ENCODE measurements at regions not wholly inside any gene's neighbourhood (a gene's known extent, or its start where the extent isn't known, plus 50 kb on each side); places are given as distances from the start of the nearest gene placed in this dataset.
"Not testable (repeated sequence)": the region's sequence is repeated elsewhere in the genome, so short reads cannot be mapped to it uniquely, and the experiment has no call there.

- FAIRE-seq: no peak
These were observed 2705.8 kb downstream of the PCDH7 start for GRCh38 chr4:33425936-33426335.

DNA sequence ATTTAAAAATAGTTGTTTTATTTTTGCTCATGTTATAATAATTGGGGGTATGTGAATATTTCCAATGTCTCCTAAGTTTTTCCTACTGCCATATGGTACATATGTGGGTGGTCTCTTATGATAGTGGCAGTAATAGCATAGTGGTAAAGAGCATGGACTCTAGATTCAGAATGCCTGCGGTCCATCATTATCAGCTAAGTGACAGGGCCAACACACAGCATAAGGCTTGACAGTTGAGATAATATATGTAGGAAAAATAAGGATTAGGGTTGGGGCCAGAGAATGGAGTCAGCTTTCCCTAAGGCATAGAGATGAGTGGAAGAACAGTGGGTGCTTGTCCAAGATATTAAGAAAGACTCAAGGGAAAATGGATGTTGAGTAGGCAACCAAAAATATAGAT is 2707.5 kb downstream of the PCDH7 start:
- no peak for FAIRE-seq

- FAIRE-seq: no peak
These were observed 2709.8 kb downstream of the PCDH7 start for GRCh38 chr4:33429971-33430370.

DNA sequence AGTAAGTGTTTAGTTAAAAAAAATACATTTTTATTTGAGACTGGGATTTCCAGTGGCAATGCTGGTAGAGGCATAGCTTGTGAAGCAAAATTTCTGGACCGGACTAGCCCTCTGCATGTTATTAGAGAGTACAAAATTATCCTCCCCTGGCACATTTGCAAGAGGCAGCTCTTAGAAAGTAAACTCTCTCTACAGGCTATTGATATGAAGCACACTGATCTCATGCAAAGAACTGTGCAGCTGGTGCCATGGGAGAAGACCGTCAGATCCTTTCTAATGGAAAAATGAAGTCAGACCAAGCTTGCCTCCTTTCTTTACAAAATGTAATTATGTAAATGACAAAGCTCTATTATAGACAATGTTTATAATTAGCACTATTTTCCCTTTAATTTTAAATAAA is 2717.2 kb downstream of the PCDH7 start:
- no peak for FAIRE-seq

DNA sequence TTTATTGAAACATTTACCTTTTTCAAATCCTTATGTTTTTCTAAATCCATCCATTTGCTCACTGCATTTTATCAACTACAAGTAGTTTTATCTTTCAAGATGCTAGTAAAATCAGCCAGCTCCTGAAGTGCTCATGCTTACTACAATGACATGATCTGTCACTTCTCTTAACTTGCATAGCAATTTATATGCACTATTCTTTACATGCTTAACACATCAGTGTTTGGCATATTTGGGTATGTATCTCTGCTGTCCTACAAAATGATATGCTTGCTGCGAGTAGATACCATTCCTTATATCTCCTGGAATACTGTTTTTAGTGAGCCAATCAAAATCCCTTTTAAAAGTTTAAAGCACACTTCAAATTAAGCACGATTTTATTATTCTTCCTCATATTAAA is 2726.8 kb downstream of the PCDH7 start:
- no peak for FAIRE-seq

- FAIRE-seq: no peak
These were observed 2728.8 kb downstream of the PCDH7 start for GRCh38 chr4:33448948-33449347.

- FAIRE-seq: no peak
These were observed 2733.3 kb downstream of the PCDH7 start for GRCh38 chr4:33453436-33453835.

GRCh38 chr4:33453916-33454315 is 2733.7 kb downstream of the PCDH7 start:
- FAIRE-seq: no peak

DNA sequence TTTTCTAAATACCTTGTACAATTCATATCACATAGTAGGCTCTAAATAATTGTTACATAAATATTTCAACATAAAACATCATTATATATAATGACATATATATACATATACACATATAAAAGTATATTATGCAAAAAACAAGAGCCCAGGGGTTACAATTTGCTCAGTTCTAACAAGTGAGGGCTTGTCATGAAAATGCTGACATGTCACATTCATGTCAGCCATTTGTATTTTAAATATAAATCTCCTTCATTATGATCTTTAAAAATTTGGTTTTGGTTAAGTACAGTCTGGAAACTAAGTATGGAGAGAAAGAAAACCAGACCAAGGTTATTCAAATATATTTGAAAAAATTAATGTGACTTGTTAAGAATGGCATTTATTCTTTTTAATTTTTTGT is 2745.4 kb downstream of the PCDH7 start:
- FAIRE-seq: no peak

- FAIRE-seq: no peak
These were observed 2747.1 kb downstream of the PCDH7 start for GRCh38 chr4:33467291-33467690.

DNA sequence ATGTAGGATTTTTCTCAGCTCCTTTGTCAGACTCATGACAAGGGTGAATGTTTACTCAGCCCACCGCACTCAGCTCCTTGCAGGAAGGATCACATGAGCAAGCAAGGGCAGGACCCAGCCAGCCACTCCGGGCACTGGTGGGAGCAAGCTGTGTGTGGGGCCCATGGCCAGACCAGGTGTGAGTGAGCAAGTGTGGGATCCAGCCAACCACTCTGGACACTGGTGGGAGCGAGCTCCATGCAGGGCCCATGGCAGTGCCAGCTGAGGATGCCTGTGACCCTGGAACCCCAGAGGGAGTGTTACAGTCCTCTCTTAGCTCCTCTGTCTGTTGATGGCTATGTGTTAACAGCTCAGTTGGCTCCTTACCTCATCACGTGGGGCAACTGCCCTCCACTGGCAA is 2750.6 kb downstream of the PCDH7 start:
- FAIRE-seq: no peak

DNA sequence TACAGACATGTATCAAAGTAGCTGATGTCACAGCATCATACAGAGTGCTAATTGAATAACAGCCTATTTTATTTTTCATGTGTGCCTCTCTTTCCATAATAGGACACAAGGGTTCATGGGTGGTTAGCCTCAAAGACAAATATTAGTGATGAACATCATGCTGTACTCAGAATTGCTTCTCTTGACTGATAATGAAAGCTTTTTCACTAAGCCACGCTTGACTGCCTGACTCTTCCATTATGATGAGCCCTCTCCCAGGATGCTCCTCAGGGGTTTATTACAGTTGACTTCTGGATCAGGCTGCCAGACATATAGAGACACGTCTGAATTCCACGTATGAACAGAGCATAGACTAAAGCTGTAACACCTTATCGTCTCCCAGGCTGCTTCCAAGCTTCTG is 2757.5 kb downstream of the PCDH7 start:
- no peak for FAIRE-seq

DNA sequence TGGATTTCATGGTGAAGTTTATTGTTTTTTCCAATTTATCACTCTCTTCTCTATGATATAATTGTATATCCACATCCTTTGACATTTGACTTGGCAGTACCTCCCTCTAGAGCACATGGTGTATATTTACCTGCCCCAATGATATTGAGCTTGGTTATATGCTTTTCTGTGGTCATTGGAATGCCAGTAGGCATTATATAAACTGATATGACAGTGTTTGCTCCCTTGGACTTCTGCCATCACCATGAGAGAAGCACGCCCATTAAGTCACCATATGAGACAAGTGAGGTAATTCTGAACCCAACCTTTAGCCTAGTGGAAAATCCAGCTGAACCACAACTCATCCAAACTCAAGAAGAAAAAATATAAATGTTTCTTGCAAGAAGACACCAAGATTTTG is 2761.5 kb downstream of the ARAP2 start:
- no peak for FAIRE-seq

- no peak for FAIRE-seq
These were observed 2759.2 kb downstream of the ARAP2 start for GRCh38 chr4:33485111-33485510.

DNA sequence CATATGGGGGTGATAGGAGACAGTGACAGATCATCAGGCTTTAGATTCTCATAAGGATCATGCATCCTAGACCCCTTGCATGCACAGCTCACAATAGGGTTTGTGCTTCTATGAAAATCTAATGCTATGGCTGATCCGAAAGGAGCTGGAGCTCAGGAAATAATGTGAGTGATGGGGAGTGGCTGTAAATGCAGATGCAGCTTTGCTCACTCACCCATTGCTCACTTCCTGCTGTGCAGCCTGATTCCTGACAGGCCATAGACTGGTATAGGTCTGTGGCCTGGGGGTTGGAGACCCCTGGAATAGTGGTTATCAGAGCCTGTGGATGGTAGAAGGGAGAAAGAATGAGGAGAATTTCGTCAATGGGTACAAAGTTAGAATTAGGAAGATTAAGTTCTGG is 2751.1 kb downstream of the ARAP2 start:
- no peak for FAIRE-seq

GRCh38 chr4:33494150-33494549 is 2750.2 kb downstream of the ARAP2 start:
- FAIRE-seq: no peak

DNA sequence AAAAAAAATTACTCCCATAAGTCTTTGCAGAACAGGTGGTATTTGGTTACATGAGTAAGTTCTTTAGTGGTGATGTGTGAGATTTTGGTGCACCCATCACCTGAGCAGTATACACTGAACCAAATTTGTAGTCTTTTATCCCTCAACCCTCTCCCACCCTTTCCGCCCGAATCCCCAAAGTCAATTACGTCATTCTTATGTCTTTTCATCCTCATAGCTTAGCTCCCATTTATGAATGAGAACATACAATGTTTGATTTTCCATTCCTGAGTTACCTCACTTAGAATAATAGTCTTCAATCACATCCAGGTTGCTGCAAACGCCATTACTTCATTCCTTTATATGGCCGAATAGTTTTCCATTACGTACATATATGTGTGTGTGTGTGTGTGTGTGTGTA is 2742.7 kb downstream of the ARAP2 start:
- not testable (repeated sequence) for FAIRE-seq

GRCh38 chr4:33512397-33512796 is 2731.9 kb downstream of the ARAP2 start:
- FAIRE-seq: no peak

DNA sequence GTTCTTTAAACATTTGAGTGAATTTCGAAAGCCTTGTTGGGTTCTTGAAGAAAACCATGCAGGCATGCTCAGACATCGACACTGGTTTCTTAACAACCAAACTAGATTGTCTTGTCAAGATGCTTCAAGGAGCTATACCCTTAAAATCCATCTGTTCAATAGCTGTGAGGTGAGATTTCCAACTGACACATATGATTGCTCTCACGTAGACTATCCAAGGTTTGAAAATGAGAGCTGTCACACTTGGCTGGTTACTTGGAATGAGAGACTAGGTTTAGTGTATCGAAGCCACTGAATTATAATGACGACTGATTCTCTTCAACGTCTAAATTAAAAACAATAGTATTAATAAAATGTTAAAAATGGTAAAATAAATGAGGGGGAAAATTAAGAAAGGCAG is 2725.5 kb downstream of the ARAP2 start:
- no peak for FAIRE-seq

DNA sequence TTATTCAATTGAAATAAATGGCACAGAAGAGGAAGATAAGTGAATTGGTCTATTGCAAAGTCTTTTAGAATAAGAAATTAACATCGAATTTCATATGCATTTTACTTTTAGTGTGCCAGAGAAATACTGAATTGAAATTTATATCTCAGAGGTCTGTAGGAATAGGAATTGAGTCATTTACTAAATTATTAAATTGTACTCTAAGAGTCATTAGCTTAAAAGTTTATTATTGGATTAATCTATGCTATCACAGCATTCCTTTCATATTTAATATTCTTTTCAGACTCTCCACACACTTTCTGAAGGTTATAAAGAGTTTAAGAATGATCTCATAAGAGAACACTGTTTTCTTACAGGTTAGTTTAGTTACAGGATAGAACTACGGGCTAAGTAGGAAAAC is 2711.5 kb downstream of the ARAP2 start:
- no peak for FAIRE-seq

- FAIRE-seq: no peak
These were observed 2707.4 kb downstream of the ARAP2 start for GRCh38 chr4:33536898-33537297.

DNA sequence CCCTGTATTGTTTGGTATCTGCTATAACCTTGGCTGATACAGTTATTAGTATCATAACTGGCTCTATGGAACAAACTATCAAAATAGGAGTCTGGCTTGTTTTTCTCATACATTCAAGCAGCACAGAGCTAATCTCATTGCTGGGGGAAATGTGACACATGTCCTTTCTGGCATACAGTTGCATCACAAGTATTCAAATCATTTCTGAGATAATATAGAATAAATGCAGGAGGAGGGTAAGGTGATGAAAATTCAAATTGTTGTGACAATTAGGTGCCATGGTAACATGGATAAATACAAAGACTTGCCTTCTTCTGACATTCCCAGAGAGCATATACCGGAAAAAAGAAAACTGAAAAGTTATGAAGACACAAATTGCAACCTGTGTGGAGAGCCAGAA is 2706.8 kb downstream of the ARAP2 start:
- FAIRE-seq: no peak

DNA sequence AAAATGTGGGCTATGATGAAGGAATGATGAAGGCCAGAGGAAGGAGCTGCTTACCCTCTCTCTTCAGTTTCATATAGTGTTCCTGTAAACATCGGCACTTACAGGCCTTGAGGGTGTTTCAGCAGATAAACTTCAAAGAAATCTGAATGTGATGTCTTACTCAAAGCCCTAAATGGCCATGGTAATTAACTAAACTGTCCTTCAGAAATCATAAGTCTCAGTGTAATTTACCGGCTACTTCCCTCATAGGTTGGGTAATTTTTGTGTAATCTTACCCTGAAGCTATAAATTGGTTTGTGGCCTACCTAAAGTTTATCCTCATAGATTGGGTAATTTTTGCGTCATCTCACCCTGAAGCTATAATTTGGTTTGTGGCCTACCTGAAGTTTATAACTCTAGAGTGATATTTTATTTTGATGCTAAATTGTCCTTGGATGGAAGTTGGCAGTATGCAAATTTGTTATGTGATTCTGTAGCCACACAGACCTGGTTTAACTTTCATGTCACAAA is 2700.3 kb downstream of the ARAP2 start:
- no peak for FAIRE-seq

GRCh38 chr4:33551244-33551643 is 2693.1 kb downstream of the ARAP2 start:
- FAIRE-seq: no peak

DNA sequence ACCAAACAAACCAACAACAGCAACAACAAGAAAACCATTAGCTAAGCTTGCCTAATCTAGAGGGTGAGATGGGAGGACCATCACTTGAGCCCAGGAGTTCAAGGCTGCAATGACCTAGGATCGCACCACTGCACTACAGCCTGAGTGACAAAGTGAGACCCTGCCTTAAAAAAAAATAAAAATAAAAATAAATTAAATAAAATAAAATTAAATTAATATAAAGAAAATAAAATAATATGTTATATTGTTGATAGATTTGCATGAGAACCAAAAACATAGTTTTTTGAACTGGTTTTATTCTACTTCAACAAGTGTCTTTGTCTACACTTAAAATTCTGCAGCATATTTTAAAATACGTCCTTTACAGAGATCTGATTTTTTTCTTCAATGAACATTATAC is 2683.1 kb downstream of the ARAP2 start:
- no peak for FAIRE-seq

DNA sequence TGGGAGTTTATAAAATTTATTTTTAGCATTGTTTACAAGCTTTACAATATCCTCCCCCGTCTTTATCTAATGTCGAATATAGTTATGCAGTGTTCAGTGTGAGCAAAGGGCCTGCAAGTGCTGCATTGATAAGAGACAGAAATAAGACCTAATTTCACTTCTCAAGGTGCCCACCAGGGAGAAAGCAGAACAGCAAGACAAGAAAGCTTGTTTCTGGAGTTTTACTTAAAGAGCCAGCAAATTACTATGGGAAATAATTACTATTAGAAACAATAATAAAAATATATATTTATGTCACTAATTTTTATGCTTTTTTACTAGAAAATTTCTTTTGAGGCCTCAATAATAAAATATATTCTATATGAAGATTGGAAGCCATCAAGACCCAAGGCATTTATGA is 2677.7 kb downstream of the ARAP2 start:
- no peak for FAIRE-seq

All from endometrium (tissue), 2 donors.